Retinal pigment epithelial cell (primary cell): ENCODE measurements at regions not wholly inside any gene's neighbourhood (a gene's known extent, or its start where the extent isn't known, plus 50 kb on each side); places are given as distances from the start of the nearest gene placed in this dataset.

Experiments
- DNase-seq: peaks from one replicate; pipeline ENCODE4 v3.0.0-alpha.2; 2010; ENCODE audit warnings: low read depth
- H3K4me3 ChIP-seq: 2 replicates; pipeline ENCODE4 v1.5.1; 2011; ENCODE audit warnings: mild to moderate bottlenecking, low read length, control low read depth, moderate library complexity
- TF ChIP-seq, protein P1 (sequence below): conservative IDR thresholded peaks from 2 replicates; pipeline ENCODE4 v1.5.1; 2011; ENCODE audit warnings: low read depth, low read length, control low read depth, inconsistent platforms

DNA sequence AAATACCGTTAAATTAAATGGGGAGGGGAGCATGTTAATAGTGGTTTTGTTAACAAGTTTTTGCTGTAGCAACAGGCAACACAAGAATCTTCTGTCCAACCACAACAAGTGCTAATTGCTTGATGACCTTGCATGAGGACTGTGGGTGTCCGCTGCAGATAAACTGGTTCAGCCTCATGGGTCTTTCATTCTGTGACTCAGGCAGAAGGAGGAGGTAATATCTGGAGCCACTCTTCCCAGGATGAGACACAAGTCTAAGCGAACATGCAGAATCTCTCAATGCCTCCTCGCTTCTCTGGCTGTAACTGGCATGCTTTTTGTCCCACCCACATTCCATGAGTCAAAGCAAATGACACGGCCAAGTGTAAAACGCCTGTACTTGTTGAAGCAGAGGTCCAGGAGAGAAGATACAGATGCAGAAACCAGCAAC is 56.6 kb upstream of the MYO16 start:
- TF ChIP-seq, protein P1, sequence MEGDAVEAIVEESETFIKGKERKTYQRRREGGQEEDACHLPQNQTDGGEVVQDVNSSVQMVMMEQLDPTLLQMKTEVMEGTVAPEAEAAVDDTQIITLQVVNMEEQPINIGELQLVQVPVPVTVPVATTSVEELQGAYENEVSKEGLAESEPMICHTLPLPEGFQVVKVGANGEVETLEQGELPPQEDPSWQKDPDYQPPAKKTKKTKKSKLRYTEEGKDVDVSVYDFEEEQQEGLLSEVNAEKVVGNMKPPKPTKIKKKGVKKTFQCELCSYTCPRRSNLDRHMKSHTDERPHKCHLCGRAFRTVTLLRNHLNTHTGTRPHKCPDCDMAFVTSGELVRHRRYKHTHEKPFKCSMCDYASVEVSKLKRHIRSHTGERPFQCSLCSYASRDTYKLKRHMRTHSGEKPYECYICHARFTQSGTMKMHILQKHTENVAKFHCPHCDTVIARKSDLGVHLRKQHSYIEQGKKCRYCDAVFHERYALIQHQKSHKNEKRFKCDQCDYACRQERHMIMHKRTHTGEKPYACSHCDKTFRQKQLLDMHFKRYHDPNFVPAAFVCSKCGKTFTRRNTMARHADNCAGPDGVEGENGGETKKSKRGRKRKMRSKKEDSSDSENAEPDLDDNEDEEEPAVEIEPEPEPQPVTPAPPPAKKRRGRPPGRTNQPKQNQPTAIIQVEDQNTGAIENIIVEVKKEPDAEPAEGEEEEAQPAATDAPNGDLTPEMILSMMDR = no peak
- DNase-seq = no peak
- H3K4me3 ChIP-seq = no peak overlapping the region

DNA sequence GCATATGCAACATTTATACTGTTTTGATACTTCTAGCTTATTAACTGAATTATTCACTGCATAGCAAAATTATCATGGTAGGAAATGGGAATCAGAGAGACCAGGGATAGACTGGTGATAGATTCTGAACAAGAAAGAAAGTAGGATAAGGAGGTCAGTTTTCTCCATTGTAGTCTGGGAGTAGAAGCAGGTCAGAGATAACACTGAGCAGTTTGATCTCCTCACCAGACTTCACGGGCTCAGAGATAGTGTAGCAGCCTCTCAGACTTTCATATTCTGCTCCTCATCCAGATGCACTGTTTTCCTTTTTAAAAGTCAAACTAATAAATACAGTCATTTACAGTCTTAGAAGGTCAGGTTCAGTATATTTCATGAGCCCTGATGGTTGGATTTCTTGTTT is 56.0 kb upstream of the MYO16 start:
- H3K4me3 ChIP-seq = no peak overlapping the region
- TF ChIP-seq, protein P1 = no peak
- no peak for DNase-seq

DNA sequence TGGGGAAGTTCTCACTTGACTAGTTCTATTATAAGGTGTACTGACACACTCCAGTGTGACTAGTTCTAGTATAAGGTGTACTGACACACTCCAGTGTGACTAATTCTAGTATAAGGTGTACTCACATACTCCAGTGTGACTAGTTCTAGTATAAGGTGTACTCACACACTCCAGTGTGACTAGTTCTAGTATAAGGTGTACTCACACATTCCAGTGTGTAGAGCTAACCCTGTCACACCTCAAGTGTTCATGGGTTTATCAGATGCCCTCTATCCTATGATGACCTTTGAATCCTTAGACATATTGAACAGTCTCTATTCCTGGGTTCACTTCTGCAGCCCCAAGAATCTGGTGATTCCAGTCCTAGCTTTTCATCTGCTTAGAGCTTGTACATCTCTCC is 54.6 kb upstream of the MYO16 start:
- TF ChIP-seq, protein P1 = no peak
- H3K4me3 ChIP-seq = no peak overlapping the region
- no peak for DNase-seq

DNA sequence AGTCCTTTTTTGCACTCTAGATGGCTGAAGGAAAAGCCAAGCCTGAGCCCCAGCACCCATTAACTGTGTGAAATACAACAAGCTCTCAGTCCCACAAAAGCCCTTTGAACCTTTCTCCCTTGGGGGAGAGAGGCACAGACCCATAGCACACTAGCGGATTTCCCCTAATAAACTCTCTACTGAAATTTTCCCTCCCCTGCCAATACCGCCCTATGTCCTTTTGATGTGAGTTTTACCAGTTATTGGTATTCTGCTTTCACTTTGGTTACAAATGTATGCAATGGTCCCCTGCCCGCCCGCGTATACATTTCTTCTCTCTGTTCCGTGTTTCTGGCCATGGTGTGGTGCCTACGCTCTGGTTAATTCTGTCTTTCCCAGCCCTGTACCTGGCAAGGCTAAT is 54.0 kb upstream of the MYO16 start:
- TF ChIP-seq, protein P1 = no peak
- DNase-seq = no peak
- no peak overlapping the region for H3K4me3 ChIP-seq
